ENCODE measurements at regions not wholly inside any gene's neighbourhood (a gene's known extent, or its start where the extent isn't known, plus 50 kb on each side); places are given as distances from the start of the nearest gene placed in this dataset.

- Histone ChIP-seq H3K27me3 (ENCODE audit: insufficient read depth, low read length) (no peaks in the 10 kb centered on the region), H3K4me1 (ENCODE audit: insufficient read depth, low read length) (no peaks in the 10 kb centered on the region), H3K9ac (ENCODE audit: low read depth, low read length) (no peak overlapping the region)
Observed at GRCh38 chr12:30263434-30263833, 432.2 kb downstream of the IPO8 start.

GRCh38 chr12:30257618-30258017 lies 438.1 kb downstream of the IPO8 start:
- H3K4me3 ChIP-seq (ENCODE audit: low read length) = no peak overlapping the region
- H3K36me3 ChIP-seq (ENCODE audit: insufficient read depth, low read depth, low read length) = no peaks in the 10 kb centered on the region
- no peaks in the 10 kb centered on the region for H3K27me3 ChIP-seq (ENCODE audit: insufficient read depth, low read length)
- H3K27ac ChIP-seq (ENCODE audit: low read length) = no peak overlapping the region
- no peak overlapping the region for H3K9ac ChIP-seq (ENCODE audit: low read depth, low read length)
- H3K9me3 ChIP-seq (ENCODE audit: insufficient read depth, low read depth, low read length) = no peaks in the 10 kb centered on the region
- H3K4me1 ChIP-seq (ENCODE audit: insufficient read depth, low read length) = no peaks in the 10 kb centered on the region

More at GRCh38 chr12:30263434-30263833, 432.2 kb downstream of the IPO8 start:
- H3K36me3 ChIP-seq (ENCODE audit: insufficient read depth, low read depth, low read length) = no peaks in the 10 kb centered on the region
- no peak overlapping the region for H3K4me3 ChIP-seq (ENCODE audit: low read length)
- H3K9me3 ChIP-seq (ENCODE audit: insufficient read depth, low read depth, low read length) = no peaks in the 10 kb centered on the region; the same call in 1 of the 2 replicates
- no peak overlapping the region for H3K27ac ChIP-seq (ENCODE audit: low read length)

GRCh38 chr12:30251546-30251945 lies 444.1 kb downstream of the IPO8 start:
- Histone ChIP-seq H3K9me3 (ENCODE audit: insufficient read depth, low read depth, low read length) (no peaks in the 10 kb centered on the region), H3K4me1 (ENCODE audit: insufficient read depth, low read length) (peaks cover 4% of the 10 kb centered on the region; the same call in 1 of the 2 replicates), H3K27ac (ENCODE audit: low read length) (no peak overlapping the region), H3K9ac (ENCODE audit: low read depth, low read length) (no peak overlapping the region), H3K27me3 (ENCODE audit: insufficient read depth, low read length) (no peaks in the 10 kb centered on the region), H3K4me3 (ENCODE audit: low read length) (no peak overlapping the region), H3K36me3 (ENCODE audit: insufficient read depth, low read depth, low read length) (no peaks in the 10 kb centered on the region)

GRCh38 chr12:30243426-30243825 lies 452.2 kb downstream of the IPO8 start:
- no peaks in the 10 kb centered on the region for H3K4me1 ChIP-seq (ENCODE audit: insufficient read depth, low read length)
- no peaks in the 10 kb centered on the region for H3K9me3 ChIP-seq (ENCODE audit: insufficient read depth, low read depth, low read length)
- no peaks in the 10 kb centered on the region for H3K27me3 ChIP-seq (ENCODE audit: insufficient read depth, low read length)
- H3K9ac ChIP-seq (ENCODE audit: low read depth, low read length) = no peak overlapping the region
- no peak overlapping the region for H3K4me3 ChIP-seq (ENCODE audit: low read length)
- no peaks in the 10 kb centered on the region for H3K36me3 ChIP-seq (ENCODE audit: insufficient read depth, low read depth, low read length)
- H3K27ac ChIP-seq (ENCODE audit: low read length) = no peak overlapping the region

DNA sequence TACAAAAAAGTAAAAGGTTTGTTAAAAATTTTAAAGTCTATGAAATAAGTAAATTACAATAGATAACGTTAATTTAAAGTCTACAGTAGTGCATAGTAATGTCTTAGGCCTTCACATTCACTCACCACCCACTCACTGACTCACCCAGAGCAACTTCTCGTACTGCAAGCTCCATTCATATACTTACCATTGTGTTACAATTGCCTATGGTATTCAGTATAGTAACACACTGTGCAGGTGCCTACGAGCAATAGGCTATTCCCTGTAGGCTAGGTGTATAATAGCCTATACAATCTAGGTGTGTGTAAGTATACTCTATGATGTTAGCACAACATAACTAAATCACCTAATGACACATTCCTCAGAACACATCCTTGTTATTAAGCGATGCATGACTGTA lies 435.3 kb upstream of the TMTC1 start:
- Histone ChIP-seq H3K27me3 (ENCODE audit: insufficient read depth, low read length) (no peaks in the 10 kb centered on the region), H3K36me3 (ENCODE audit: insufficient read depth, low read depth, low read length) (no peaks in the 10 kb centered on the region), H3K9me3 (ENCODE audit: insufficient read depth, low read depth, low read length) (no peaks in the 10 kb centered on the region), H3K4me3 (ENCODE audit: low read length) (no peak overlapping the region), H3K27ac (ENCODE audit: low read length) (no peak overlapping the region), H3K4me1 (ENCODE audit: insufficient read depth, low read length) (no peaks in the 10 kb centered on the region), H3K9ac (ENCODE audit: low read depth, low read length) (no peak overlapping the region)

GRCh38 chr12:30218073-30218472 lies 434.3 kb upstream of the TMTC1 start:
- Histone ChIP-seq H3K27ac (ENCODE audit: low read length) (no peak overlapping the region), H3K9me3 (ENCODE audit: insufficient read depth, low read depth, low read length) (no peaks in the 10 kb centered on the region), H3K4me3 (ENCODE audit: low read length) (no peak overlapping the region), H3K9ac (ENCODE audit: low read depth, low read length) (no peak overlapping the region), H3K36me3 (ENCODE audit: insufficient read depth, low read depth, low read length) (no peaks in the 10 kb centered on the region), H3K4me1 (ENCODE audit: insufficient read depth, low read length) (no peaks in the 10 kb centered on the region), H3K27me3 (ENCODE audit: insufficient read depth, low read length) (no peaks in the 10 kb centered on the region)

GRCh38 chr12:30213166-30213565 lies 429.4 kb upstream of the TMTC1 start:
- Histone ChIP-seq H3K36me3 (ENCODE audit: insufficient read depth, low read depth, low read length) (no peaks in the 10 kb centered on the region), H3K4me3 (ENCODE audit: low read length) (no peak overlapping the region), H3K27ac (ENCODE audit: low read length) (no peak overlapping the region), H3K9ac (ENCODE audit: low read depth, low read length) (no peak overlapping the region), H3K9me3 (ENCODE audit: insufficient read depth, low read depth, low read length) (no peaks in the 10 kb centered on the region), H3K27me3 (ENCODE audit: insufficient read depth, low read length) (no peaks in the 10 kb centered on the region), H3K4me1 (ENCODE audit: insufficient read depth, low read length) (no peaks in the 10 kb centered on the region)

DNA sequence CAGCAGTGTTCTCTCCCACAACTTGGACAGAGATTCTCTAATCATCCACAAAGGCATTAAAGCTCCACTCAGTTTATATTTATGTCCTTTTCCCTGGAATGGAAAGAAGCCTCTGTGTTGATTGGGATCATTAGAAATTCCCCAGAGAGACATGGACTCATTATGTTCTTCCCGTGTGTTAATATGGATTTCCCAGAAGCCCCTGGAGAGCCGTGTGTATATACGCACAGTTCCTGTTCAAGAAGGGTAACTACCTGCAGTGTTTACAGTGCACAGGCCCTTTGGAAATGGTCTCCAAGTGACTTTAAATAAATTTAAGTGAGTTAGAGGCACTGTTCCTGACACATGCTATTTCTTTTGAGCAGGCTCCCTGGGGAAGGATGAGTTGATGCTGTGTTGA lies 428.0 kb upstream of the TMTC1 start:
- Histone ChIP-seq H3K4me3 (ENCODE audit: low read length) (no peak overlapping the region), H3K27ac (ENCODE audit: low read length) (no peak overlapping the region), H3K9me3 (ENCODE audit: insufficient read depth, low read depth, low read length) (no peaks in the 10 kb centered on the region), H3K27me3 (ENCODE audit: insufficient read depth, low read length) (no peaks in the 10 kb centered on the region), H3K36me3 (ENCODE audit: insufficient read depth, low read depth, low read length) (no peaks in the 10 kb centered on the region), H3K4me1 (ENCODE audit: insufficient read depth, low read length) (no peaks in the 10 kb centered on the region), H3K9ac (ENCODE audit: low read depth, low read length) (no peak overlapping the region)

GRCh38 chr12:30203981-30204380 lies 420.2 kb upstream of the TMTC1 start:
- Histone ChIP-seq H3K27ac (ENCODE audit: low read length) (no peak overlapping the region), H3K4me3 (ENCODE audit: low read length) (no peak overlapping the region), H3K4me1 (ENCODE audit: insufficient read depth, low read length) (no peaks in the 10 kb centered on the region), H3K9ac (ENCODE audit: low read depth, low read length) (no peak overlapping the region), H3K9me3 (ENCODE audit: insufficient read depth, low read depth, low read length) (no peaks in the 10 kb centered on the region), H3K36me3 (ENCODE audit: insufficient read depth, low read depth, low read length) (no peaks in the 10 kb centered on the region), H3K27me3 (ENCODE audit: insufficient read depth, low read length) (no peaks in the 10 kb centered on the region)

GRCh38 chr12:30202521-30203254 lies 418.9 kb upstream of the TMTC1 start:
- Histone ChIP-seq H3K4me3 (ENCODE audit: low read length) (no peak overlapping the region), H3K9ac (ENCODE audit: low read depth, low read length) (no peak overlapping the region), H3K4me1 (ENCODE audit: insufficient read depth, low read length) (peaks cover 2% of the 10 kb centered on the region), H3K9me3 (ENCODE audit: insufficient read depth, low read depth, low read length) (no peaks in the 10 kb centered on the region), H3K27ac (ENCODE audit: low read length) (no peak overlapping the region), H3K27me3 (ENCODE audit: insufficient read depth, low read length) (no peaks in the 10 kb centered on the region), H3K36me3 (ENCODE audit: insufficient read depth, low read depth, low read length) (no peaks in the 10 kb centered on the region)

- Histone ChIP-seq H3K9me3 (ENCODE audit: insufficient read depth, low read depth, low read length) (no peaks in the 10 kb centered on the region), H3K9ac (ENCODE audit: low read depth, low read length) (no peak overlapping the region)
Observed at GRCh38 chr12:30201301-30202160, 417.8 kb upstream of the TMTC1 start.

DNA sequence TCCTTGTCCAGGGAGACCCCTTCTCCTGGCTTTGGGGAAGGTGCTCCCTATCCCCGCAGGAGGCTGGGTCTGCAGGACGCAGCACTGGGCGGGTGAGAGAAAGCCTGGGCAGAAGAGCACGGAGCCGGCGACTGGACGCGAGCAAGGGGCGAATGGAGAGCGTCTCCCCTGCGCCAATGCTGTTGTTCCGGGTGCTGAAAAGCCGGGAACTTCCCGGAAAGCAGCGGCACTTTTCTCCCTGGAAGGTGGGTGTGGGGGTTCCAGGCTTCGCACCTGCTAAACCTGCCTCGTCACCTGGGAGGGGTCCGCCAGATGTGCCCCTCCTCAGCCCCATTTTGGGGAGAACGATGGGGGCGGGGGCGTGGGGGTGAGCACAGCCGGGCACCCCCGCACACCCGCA lies 417.1 kb upstream of the TMTC1 start:
- no peak overlapping the region for H3K4me3 ChIP-seq (ENCODE audit: low read length)
- H3K27ac ChIP-seq (ENCODE audit: low read length) = no peak overlapping the region
- peaks cover 8% of the 10 kb centered on the region for H3K4me1 ChIP-seq (ENCODE audit: insufficient read depth, low read length)
- H3K9me3 ChIP-seq (ENCODE audit: insufficient read depth, low read depth, low read length) = no peaks in the 10 kb centered on the region
- H3K9ac ChIP-seq (ENCODE audit: low read depth, low read length) = no peak overlapping the region
- H3K27me3 ChIP-seq (ENCODE audit: insufficient read depth, low read length) = no peaks in the 10 kb centered on the region
- no peaks in the 10 kb centered on the region for H3K36me3 ChIP-seq (ENCODE audit: insufficient read depth, low read depth, low read length)

More at GRCh38 chr12:30201301-30202160, 417.8 kb upstream of the TMTC1 start:
- Histone ChIP-seq H3K27me3 (ENCODE audit: insufficient read depth, low read length) (no peaks in the 10 kb centered on the region), H3K27ac (ENCODE audit: low read length) (no peak overlapping the region), H3K36me3 (ENCODE audit: insufficient read depth, low read depth, low read length) (no peaks in the 10 kb centered on the region), H3K4me3 (ENCODE audit: low read length) (no peak overlapping the region), H3K4me1 (ENCODE audit: insufficient read depth, low read length) (peaks cover 7% of the 10 kb centered on the region)
